H1 (cell line): ENCODE measurements at regions not wholly inside any gene's neighbourhood (a gene's known extent, or its start where the extent isn't known, plus 50 kb on each side); places are given as distances from the start of the nearest gene placed in this dataset.

ENCODE experiments used
- CTCF ChIA-PET: fragments of 300-600 bp; sonication (Branson Sonifier 250); formaldehyde crosslinking; loops from one replicate; lab custom pipeline; 2021; ENCODE audit not compliant: partially characterized antibody; lab: Charles Lee
- POLR2A ChIA-PET: fragments of 300-600 bp; sonication (Branson Sonifier 250); formaldehyde crosslinking; loops from one replicate; lab custom pipeline; 2021; ENCODE audit warnings: inconsistent platforms; ENCODE audit not compliant: partially characterized antibody; lab: Charles Lee
- DNase-seq, 2 experiments: peaks; one replicate each; pipeline versions ENCODE4 v3.0.0 to v3.0.0-alpha.2; 2010 to 2022; ENCODE audit warnings: low spot score in 2 of 2, low read depth in 1 of 2, mixed read lengths in 1 of 2
- FAIRE-seq: peaks from 2 replicates; lab custom pipeline; 2011; peaks lifted over from hg19 to GRCh38; lab: Jason Lieb, UNC
- H2AFZ ChIP-seq: 2 replicates; pipeline ENCODE4 v1.8.1; 2012; ENCODE audit warnings: low read length, inconsistent platforms
- H2AK5ac ChIP-seq: 2 replicates; pipeline ENCODE4 v1.6.1; 2013; ENCODE audit warnings: low read depth, low read length
- H2BK120ac ChIP-seq: replicated peaks from 2 replicates; pipeline ENCODE3; 2013; ENCODE audit warnings: low read depth, low read length, inconsistent platforms
- H2BK12ac ChIP-seq: 2 replicates; pipeline ENCODE4 v1.6.1; 2013; ENCODE audit warnings: low read depth, low read length
- H2BK15ac ChIP-seq: 2 replicates; pipeline ENCODE4 v1.6.1; 2013; ENCODE audit warnings: low read length
- H2BK20ac ChIP-seq: 2 replicates; pipeline ENCODE4 v1.6.1; 2013; ENCODE audit warnings: low read length
- H2BK5ac ChIP-seq: 2 replicates; pipeline ENCODE4 v1.6.1; 2013; ENCODE audit warnings: low read depth, low read length
- H3K14ac ChIP-seq: 2 replicates; pipeline ENCODE4 v1.6.1; 2013; ENCODE audit warnings: inconsistent platforms; ENCODE audit not compliant: insufficient read length
- H3K18ac ChIP-seq: 2 replicates; pipeline ENCODE4 v1.6.1; 2013; ENCODE audit warnings: low read length; ENCODE audit errors: extremely low read depth
- H3K23ac ChIP-seq: 2 replicates; pipeline ENCODE4 v1.6.1; 2013; ENCODE audit warnings: inconsistent platforms; ENCODE audit not compliant: insufficient read length
- H3K23me2 ChIP-seq: 2 replicates; pipeline ENCODE4 v1.6.1; 2013; ENCODE audit warnings: low read depth, low read length
- H3K27ac ChIP-seq: 2 replicates; pipeline ENCODE4 v1.6.1; 2011; ENCODE audit warnings: low read depth, low read length, inconsistent platforms
- H3K27me3 ChIP-seq, 4 experiments: replicated peaks in 1 of 4; 1 replicate in 1 of 4; 2 replicates in 3 of 4; pipeline versions ENCODE4 v1.6.1 to v1.8.1; 2011 to 2013; ENCODE audit warnings: low read length in 3 of 4, mild to moderate bottlenecking in 3 of 4, inconsistent platforms in 2 of 4, mixed read lengths in 2 of 4, moderate library complexity in 1 of 4; ENCODE audit not compliant: control insufficient read depth in 3 of 4, insufficient read depth in 3 of 4; ENCODE audit errors: extremely low read depth in 1 of 4
- H3K36me3 ChIP-seq, 4 experiments: 2 replicates each; pipeline versions ENCODE4 v1.6.1 to v1.8.1; 2011 to 2013; ENCODE audit warnings: mild to moderate bottlenecking in 4 of 4, low read length in 3 of 4, moderate library complexity in 2 of 4, control low read depth in 1 of 4, inconsistent platforms in 1 of 4; ENCODE audit not compliant: insufficient read depth in 4 of 4, control insufficient read depth in 2 of 4
- H3K4ac ChIP-seq: replicated peaks from 2 replicates; pipeline ENCODE3; 2013; ENCODE audit warnings: low read length, low read depth, mixed read lengths, inconsistent platforms; ENCODE audit not compliant: insufficient read length
- H3K4me1 ChIP-seq, 4 experiments: replicated peaks in 1 of 4; 1 replicate in 1 of 4; 2 replicates in 3 of 4; pipeline versions ENCODE4 v1.6.1 to v1.8.1; 2011 to 2013; ENCODE audit warnings: low read length in 3 of 4, inconsistent platforms in 2 of 4, mixed read lengths in 1 of 4; ENCODE audit not compliant: insufficient read depth in 4 of 4, control insufficient read depth in 3 of 4
- H3K4me2 ChIP-seq, 2 experiments: 2 replicates each; pipeline versions ENCODE4 v1.6.1 to v1.8.1; 2011 to 2013; ENCODE audit warnings: low read depth in 2 of 2, low read length in 2 of 2, control low read depth in 1 of 2, inconsistent platforms in 1 of 2, mild to moderate bottlenecking in 1 of 2; ENCODE audit not compliant: insufficient read depth in 1 of 2
- H3K4me3 ChIP-seq, 4 experiments: fragments of 200-600, 300-600 bp in 1 of 4; sonication (generic), shearing (Covaris generic), sonication (Bioruptor Twin) in 1 of 4; 2 replicates each; pipeline versions ENCODE4 v1.5.1 to v1.8.1; 2011 to 2016; ENCODE audit warnings: low read length in 4 of 4, low read depth in 3 of 4, control low read depth in 2 of 4, inconsistent platforms in 2 of 4, mild to moderate bottlenecking in 2 of 4, mixed read lengths in 1 of 4, moderate library complexity in 1 of 4; ENCODE audit not compliant: insufficient read depth in 2 of 4; ENCODE audit errors: extremely low read depth in 1 of 4
- H3K56ac ChIP-seq: replicated peaks from 2 replicates; pipeline ENCODE3; 2013; ENCODE audit warnings: low read depth, mild to moderate bottlenecking, mixed read lengths, low read length, inconsistent platforms; ENCODE audit not compliant: insufficient read length
- H3K79me1 ChIP-seq: 2 replicates; pipeline ENCODE4 v1.6.1; 2013; ENCODE audit warnings: low read depth, low read length, control low read depth
- H3K79me2 ChIP-seq, 2 experiments: 2 replicates each; pipeline versions ENCODE4 v1.6.1 to v1.8.1; 2012 to 2013; ENCODE audit warnings: low read length in 2 of 2, mild to moderate bottlenecking in 2 of 2, inconsistent platforms in 1 of 2; ENCODE audit not compliant: insufficient read depth in 2 of 2, control insufficient read depth in 1 of 2
- H3K9ac ChIP-seq, 4 experiments: replicated peaks in 1 of 4; 1 replicate in 1 of 4; 2 replicates in 3 of 4; pipeline versions ENCODE4 v1.6.1 to v1.8.1; 2011 to 2013; ENCODE audit warnings: low read depth in 3 of 4, low read length in 3 of 4, control low read depth in 2 of 4, mild to moderate bottlenecking in 2 of 4, moderate library complexity in 2 of 4, inconsistent platforms in 1 of 4; ENCODE audit errors: extremely low read depth in 1 of 4
- H3K9me3 ChIP-seq, 2 experiments: 2 replicates each; pipeline versions ENCODE4 v1.6.1 to v1.8.1; 2012 to 2013; ENCODE audit warnings: mild to moderate bottlenecking in 2 of 2, moderate library complexity in 2 of 2, control low read depth in 1 of 2, inconsistent platforms in 1 of 2, low read depth in 1 of 2, low read length in 1 of 2, mixed read lengths in 1 of 2; ENCODE audit not compliant: insufficient read depth in 2 of 2
- H4K20me1 ChIP-seq, 2 experiments: replicated peaks in 1 of 2; 2 replicates each; pipeline versions ENCODE3 to v1.8.1; 2011 to 2013; ENCODE audit warnings: inconsistent platforms in 2 of 2, low read length in 2 of 2, mild to moderate bottlenecking in 1 of 2; ENCODE audit not compliant: insufficient read depth in 2 of 2, control insufficient read depth in 1 of 2
- H4K5ac ChIP-seq: 2 replicates; pipeline ENCODE4 v1.6.1; 2013; ENCODE audit warnings: low read length, low read depth, mixed read lengths, inconsistent platforms; ENCODE audit not compliant: insufficient read length
- H4K8ac ChIP-seq: 2 replicates; pipeline ENCODE4 v1.8.0; 2013; ENCODE audit warnings: mild to moderate bottlenecking, moderate library complexity, low read length, inconsistent platforms; ENCODE audit not compliant: insufficient read depth; ENCODE audit errors: extremely low read depth
- H4K91ac ChIP-seq: replicated peaks from 2 replicates; pipeline ENCODE3; 2013; ENCODE audit warnings: low read length, mixed read lengths, inconsistent platforms; ENCODE audit not compliant: insufficient read length
- CREB1 ChIP-seq: IDR thresholded peaks from 2 replicates; pipeline ENCODE4 v1.6.1; 2012; ENCODE audit warnings: inconsistent platforms
- CTCF ChIP-seq, 3 experiments: IDR thresholded peaks; 1 replicate in 2 of 3; 2 replicates in 1 of 3; pipeline versions ENCODE4 v1.5.1 to v1.6.1; 2011; ENCODE audit warnings: low read length in 3 of 3, mild to moderate bottlenecking in 3 of 3, inconsistent platforms in 2 of 3, low read depth in 1 of 3, moderate library complexity in 1 of 3; ENCODE audit not compliant: insufficient read depth in 1 of 3; ENCODE audit errors: control extremely low read depth in 1 of 3
- HDAC2 ChIP-seq, 2 experiments: fragments of 300-600 bp in 1 of 2; sonication (generic) in 1 of 2; IDR thresholded peaks; 2 replicates each; pipeline ENCODE4 v1.6.1; 2011 to 2012; ENCODE audit warnings: low read depth in 2 of 2, low read length in 2 of 2, mild to moderate bottlenecking in 2 of 2, moderate library complexity in 2 of 2, borderline replicate concordance in 1 of 2, inconsistent platforms in 1 of 2
- KDM5A ChIP-seq: fragments of 200-600 bp; IDR thresholded peaks from 2 replicates; pipeline ENCODE4 v1.7.1; 2012; ENCODE audit warnings: mild to moderate bottlenecking, low read length, inconsistent platforms, mixed read lengths
- NANOG ChIP-seq: IDR thresholded peaks from 2 replicates; pipeline ENCODE4 v1.6.1; 2011; ENCODE audit warnings: low read length, low read depth, mild to moderate bottlenecking, inconsistent platforms; ENCODE audit not compliant: insufficient read depth, poor library complexity, severe bottlenecking
- SP2 ChIP-seq: IDR thresholded peaks from 2 replicates; pipeline ENCODE4 v1.6.1; 2012; ENCODE audit warnings: mild to moderate bottlenecking, low read length, inconsistent platforms
- WGBS, 2 experiments: shearing (Covaris generic) in 1 of 2; methylation state at CpG; one replicate each; pipeline versions ENCODE4 v1.1.6 to v1.1.7; 2013 to 2015; ENCODE audit warnings: low lambda C conversion rate in 2 of 2, mixed read lengths in 2 of 2, inconsistent platforms in 1 of 2, low coverage in 1 of 2, missing lambda C conversion rate in 1 of 2; ENCODE audit not compliant: insufficient replicate concordance in 2 of 2, insufficient coverage in 1 of 2, insufficient read length in 1 of 2; ENCODE audit errors: extremely low coverage in 1 of 2, missing lambda C conversion rate in 1 of 2; 5-methylcytosine and 5-hydroxymethylcytosine counted together

GRCh38 chr5:145227881-145228280, 607.3 kb downstream of the PRELID2 start:
- no peak overlapping the region for H3K4ac ChIP-seq
- H2BK15ac ChIP-seq, result no peak overlapping the region
- H2AFZ ChIP-seq, result no peak overlapping the region
- POLR2A ChIA-PET, result no interaction called here
- H4K20me1 ChIP-seq, result no peaks in the 10 kb centered on the region
- H3K23me2 ChIP-seq, result no peaks in the 10 kb centered on the region
- no peak overlapping the region for H3K18ac ChIP-seq
- CTCF ChIA-PET, result no interaction called here
- no peak overlapping the region for H3K14ac ChIP-seq
- DNase-seq, result no peak
- no peak overlapping the region for H2BK12ac ChIP-seq
- TF ChIP-seq CREB1, result no peak
- no peak for TF ChIP-seq NANOG
- no peak for TF ChIP-seq SP2
- no peak for TF ChIP-seq KDM5A
- TF ChIP-seq HDAC2 (IDR thresholded peaks at IDR 0.05; ENCODE audit: borderline replicate concordance in 1 of 2, low read depth in 2 of 2, low read length in 2 of 2), result no peak
- TF ChIP-seq CTCF (IDR thresholded peaks at IDR 0.05; ENCODE audit: control extremely low read depth in 1 of 3, insufficient read depth in 1 of 3, low read depth in 1 of 3, low read length in 3 of 3), result no peak
- H2BK5ac ChIP-seq, result no peak overlapping the region
- H4K5ac ChIP-seq, result no peak overlapping the region
- no peak overlapping the region for H3K9ac ChIP-seq
- no peak overlapping the region for H3K4me3 ChIP-seq
- no peaks in the 10 kb centered on the region for H3K4me1 ChIP-seq
- no peak overlapping the region for H3K27ac ChIP-seq
- H3K4me2 ChIP-seq, result no peak overlapping the region
- WGBS, 2 experiments, result 87% methylated on average over 2 of the region's 2 CpGs; no CpG with 5 or more reads in 1 of the 2 experiments
- H4K8ac ChIP-seq, result no peak overlapping the region
- H3K56ac ChIP-seq, result no peak overlapping the region
- H3K79me2 ChIP-seq, result no peaks in the 10 kb centered on the region
- no peak overlapping the region for H2AK5ac ChIP-seq
- no peaks in the 10 kb centered on the region for H3K27me3 ChIP-seq
- H3K9me3 ChIP-seq, result no peaks in the 10 kb centered on the region
- H2BK20ac ChIP-seq, result no peak overlapping the region
- H2BK120ac ChIP-seq, result no peak overlapping the region
- H3K36me3 ChIP-seq, result no peaks in the 10 kb centered on the region
- no peak for FAIRE-seq
- H3K23ac ChIP-seq, result no peak overlapping the region
- no peaks in the 10 kb centered on the region for H3K79me1 ChIP-seq
- H4K91ac ChIP-seq, result no peak overlapping the region
